ENCODE measurements at regions not wholly inside any gene's neighbourhood (a gene's known extent, or its start where the extent isn't known, plus 50 kb on each side); places are given as distances from the start of the nearest gene placed in this dataset.

DNA sequence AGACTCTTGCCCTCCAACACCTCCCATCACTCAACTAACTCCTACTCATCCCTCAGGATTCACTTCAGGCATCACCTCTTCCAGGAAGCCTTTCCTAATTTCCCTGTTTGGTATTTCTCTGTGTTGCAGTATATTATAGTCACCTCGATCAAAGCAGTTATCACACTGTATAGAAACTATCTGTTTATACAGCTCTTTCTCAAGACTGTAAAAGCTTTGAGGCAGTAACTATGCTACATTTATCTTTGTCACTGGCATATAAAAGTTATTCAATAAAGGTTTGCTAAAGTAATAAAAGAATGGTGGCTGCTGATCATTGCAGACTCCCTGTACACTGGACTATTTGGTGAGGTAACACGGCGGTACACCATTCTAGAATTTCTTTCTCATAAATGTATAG, 284.9 kb downstream of the PAX3 start:
- H3K27me3 Mint-ChIP-seq (ENCODE audit: low read depth) = peaks cover 41% of the 10 kb centered on the region
- H3K27ac Mint-ChIP-seq (ENCODE audit: unreplicated experiment) = no peak overlapping the region
- no peak overlapping the region for H3K4me3 Mint-ChIP-seq (ENCODE audit: unreplicated experiment)
- no peak for DNase-seq (ENCODE audit: low spot score)
- H3K9me3 Mint-ChIP-seq (ENCODE audit: low read depth) = peaks cover 2% of the 10 kb centered on the region
- no peaks in the 10 kb centered on the region for H3K4me1 Mint-ChIP-seq (ENCODE audit: low read depth)
- TF ChIP-seq, protein P1, sequence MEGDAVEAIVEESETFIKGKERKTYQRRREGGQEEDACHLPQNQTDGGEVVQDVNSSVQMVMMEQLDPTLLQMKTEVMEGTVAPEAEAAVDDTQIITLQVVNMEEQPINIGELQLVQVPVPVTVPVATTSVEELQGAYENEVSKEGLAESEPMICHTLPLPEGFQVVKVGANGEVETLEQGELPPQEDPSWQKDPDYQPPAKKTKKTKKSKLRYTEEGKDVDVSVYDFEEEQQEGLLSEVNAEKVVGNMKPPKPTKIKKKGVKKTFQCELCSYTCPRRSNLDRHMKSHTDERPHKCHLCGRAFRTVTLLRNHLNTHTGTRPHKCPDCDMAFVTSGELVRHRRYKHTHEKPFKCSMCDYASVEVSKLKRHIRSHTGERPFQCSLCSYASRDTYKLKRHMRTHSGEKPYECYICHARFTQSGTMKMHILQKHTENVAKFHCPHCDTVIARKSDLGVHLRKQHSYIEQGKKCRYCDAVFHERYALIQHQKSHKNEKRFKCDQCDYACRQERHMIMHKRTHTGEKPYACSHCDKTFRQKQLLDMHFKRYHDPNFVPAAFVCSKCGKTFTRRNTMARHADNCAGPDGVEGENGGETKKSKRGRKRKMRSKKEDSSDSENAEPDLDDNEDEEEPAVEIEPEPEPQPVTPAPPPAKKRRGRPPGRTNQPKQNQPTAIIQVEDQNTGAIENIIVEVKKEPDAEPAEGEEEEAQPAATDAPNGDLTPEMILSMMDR (IDR thresholded peaks at IDR 0.05) = no peak
- H3K36me3 Mint-ChIP-seq (ENCODE audit: low read depth) = peaks cover 4% of the 10 kb centered on the region

GRCh38 chr2:222000326-222000725, 298.5 kb downstream of the PAX3 start:
- TF ChIP-seq, protein P1 (IDR thresholded peaks at IDR 0.05) = no peak
- H3K4me3 Mint-ChIP-seq (ENCODE audit: unreplicated experiment) = no peak overlapping the region
- DNase-seq (ENCODE audit: low spot score) = no peak
- H3K4me1 Mint-ChIP-seq (ENCODE audit: low read depth) = peaks cover 9% of the 10 kb centered on the region
- H3K27me3 Mint-ChIP-seq (ENCODE audit: low read depth) = peaks cover under 1% of the 10 kb centered on the region
- no peaks in the 10 kb centered on the region for H3K36me3 Mint-ChIP-seq (ENCODE audit: low read depth)
- H3K27ac Mint-ChIP-seq (ENCODE audit: unreplicated experiment) = no peak overlapping the region
- H3K9me3 Mint-ChIP-seq (ENCODE audit: low read depth) = no peaks in the 10 kb centered on the region

GRCh38 chr2:221999717-222000116, 299.1 kb downstream of the PAX3 start:
- no peak for DNase-seq (ENCODE audit: low spot score)
- H3K4me1 Mint-ChIP-seq (ENCODE audit: low read depth) = peaks cover 9% of the 10 kb centered on the region
- no peaks in the 10 kb centered on the region for H3K27me3 Mint-ChIP-seq (ENCODE audit: low read depth)
- no peak overlapping the region for H3K4me3 Mint-ChIP-seq (ENCODE audit: unreplicated experiment)
- TF ChIP-seq, protein P1 (IDR thresholded peaks at IDR 0.05) = no peak
- H3K9me3 Mint-ChIP-seq (ENCODE audit: low read depth) = no peaks in the 10 kb centered on the region
- H3K36me3 Mint-ChIP-seq (ENCODE audit: low read depth) = no peaks in the 10 kb centered on the region
- no peak overlapping the region for H3K27ac Mint-ChIP-seq (ENCODE audit: unreplicated experiment)

GRCh38 chr2:221999166-221999565, 299.6 kb downstream of the PAX3 start:
- H3K9me3 Mint-ChIP-seq (ENCODE audit: low read depth) = no peaks in the 10 kb centered on the region
- no peaks in the 10 kb centered on the region for H3K27me3 Mint-ChIP-seq (ENCODE audit: low read depth)
- TF ChIP-seq, protein P1 (IDR thresholded peaks at IDR 0.05) = no peak
- no peaks in the 10 kb centered on the region for H3K36me3 Mint-ChIP-seq (ENCODE audit: low read depth)
- H3K27ac Mint-ChIP-seq (ENCODE audit: unreplicated experiment) = no peak overlapping the region
- H3K4me3 Mint-ChIP-seq (ENCODE audit: unreplicated experiment) = no peak overlapping the region
- peaks cover 9% of the 10 kb centered on the region for H3K4me1 Mint-ChIP-seq (ENCODE audit: low read depth)
- no peak for DNase-seq (ENCODE audit: low spot score)

GRCh38 chr2:221997683-221998082, 301.1 kb downstream of the PAX3 start:
- Mint-ChIP-seq H3K9me3 (ENCODE audit: low read depth) (no peaks in the 10 kb centered on the region), H3K4me1 (ENCODE audit: low read depth) (peaks cover 9% of the 10 kb centered on the region), H3K4me3 (ENCODE audit: unreplicated experiment) (no peak overlapping the region), H3K36me3 (ENCODE audit: low read depth) (no peaks in the 10 kb centered on the region), H3K27ac (ENCODE audit: unreplicated experiment) (peak overlapping the region; percentile 47), H3K27me3 (ENCODE audit: low read depth) (no peaks in the 10 kb centered on the region)
- TF ChIP-seq, protein P1 (IDR thresholded peaks at IDR 0.05) = no peak
- DNase-seq (ENCODE audit: low spot score) = no peak

All from chondrocyte (in vitro differentiated cells).